Loucy (cell line): ENCODE measurements at regions not wholly inside any gene's neighbourhood (a gene's known extent, or its start where the extent isn't known, plus 50 kb on each side); places are given as distances from the start of the nearest gene placed in this dataset.

Experiments used
- EZH2phosphoT487 ChIP-seq: fragments of 200-600 bp; IDR thresholded peaks from 2 replicates; pipeline ENCODE4 v1.6.1; 2018; ENCODE audit warnings: antibody characterized with exemption, mild to moderate bottlenecking, moderate library complexity, borderline replicate concordance
- TF ChIP-seq, protein P1 (sequence below): fragments of 200-600 bp; sonication (generic); conservative IDR thresholded peaks from 2 replicates; pipeline ENCODE4 v1.5.1; 2014; ENCODE audit warnings: mild to moderate bottlenecking, antibody characterized with exemption, low read length

DNA sequence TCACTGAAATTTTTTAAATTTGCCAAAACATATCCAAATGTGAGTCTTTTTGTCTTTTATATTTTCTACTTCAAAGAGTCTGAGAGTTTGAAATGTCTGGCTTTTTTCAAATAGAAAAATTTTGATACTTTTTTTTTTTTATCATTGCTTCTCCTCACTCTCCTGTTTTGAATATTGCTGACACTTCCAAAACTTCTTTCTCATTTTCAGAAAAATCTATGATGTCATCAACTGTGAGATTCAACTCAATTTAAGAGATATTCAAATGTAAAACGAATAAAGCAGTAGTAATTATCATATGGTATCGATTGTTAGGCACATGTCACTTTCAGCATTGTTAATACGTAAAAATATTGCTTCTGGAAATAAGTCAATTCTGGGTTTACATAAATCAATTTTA, 505.8 kb upstream of the STEAP1 start:
- TF ChIP-seq, protein P1, sequence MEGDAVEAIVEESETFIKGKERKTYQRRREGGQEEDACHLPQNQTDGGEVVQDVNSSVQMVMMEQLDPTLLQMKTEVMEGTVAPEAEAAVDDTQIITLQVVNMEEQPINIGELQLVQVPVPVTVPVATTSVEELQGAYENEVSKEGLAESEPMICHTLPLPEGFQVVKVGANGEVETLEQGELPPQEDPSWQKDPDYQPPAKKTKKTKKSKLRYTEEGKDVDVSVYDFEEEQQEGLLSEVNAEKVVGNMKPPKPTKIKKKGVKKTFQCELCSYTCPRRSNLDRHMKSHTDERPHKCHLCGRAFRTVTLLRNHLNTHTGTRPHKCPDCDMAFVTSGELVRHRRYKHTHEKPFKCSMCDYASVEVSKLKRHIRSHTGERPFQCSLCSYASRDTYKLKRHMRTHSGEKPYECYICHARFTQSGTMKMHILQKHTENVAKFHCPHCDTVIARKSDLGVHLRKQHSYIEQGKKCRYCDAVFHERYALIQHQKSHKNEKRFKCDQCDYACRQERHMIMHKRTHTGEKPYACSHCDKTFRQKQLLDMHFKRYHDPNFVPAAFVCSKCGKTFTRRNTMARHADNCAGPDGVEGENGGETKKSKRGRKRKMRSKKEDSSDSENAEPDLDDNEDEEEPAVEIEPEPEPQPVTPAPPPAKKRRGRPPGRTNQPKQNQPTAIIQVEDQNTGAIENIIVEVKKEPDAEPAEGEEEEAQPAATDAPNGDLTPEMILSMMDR = no peak
- no peak for TF ChIP-seq EZH2phosphoT487
